ENCODE measurements at regions not wholly inside any gene's neighbourhood (a gene's known extent, or its start where the extent isn't known, plus 50 kb on each side); places are given as distances from the start of the nearest gene placed in this dataset.

GRCh38 chr12:87847147-87847546 is 182.1 kb downstream of the C12orf50 start:
- Mint-ChIP-seq H3K27ac (ENCODE audit: unreplicated experiment) (no peak overlapping the region), H3K27me3 (ENCODE audit: unreplicated experiment) (no peaks in the 10 kb centered on the region), H3K4me1 (ENCODE audit: unreplicated experiment) (peaks cover 3% of the 10 kb centered on the region), H3K36me3 (ENCODE audit: low read depth, unreplicated experiment) (no peaks in the 10 kb centered on the region), H3K4me3 (ENCODE audit: unreplicated experiment) (no peak overlapping the region), H3K9me3 (ENCODE audit: unreplicated experiment) (no peaks in the 10 kb centered on the region)
- no peak for TF ChIP-seq CTCF (IDR thresholded peaks at IDR 0.05; ENCODE audit: unreplicated experiment)
- no peak for DNase-seq (ENCODE audit: low spot score)

GRCh38 chr12:87846045-87846444 is 183.2 kb downstream of the C12orf50 start:
- TF ChIP-seq CTCF (IDR thresholded peaks at IDR 0.05; ENCODE audit: unreplicated experiment) = no peak
- no peak for DNase-seq (ENCODE audit: low spot score)
- H3K4me3 Mint-ChIP-seq (ENCODE audit: unreplicated experiment) = no peak overlapping the region
- H3K36me3 Mint-ChIP-seq (ENCODE audit: low read depth, unreplicated experiment) = no peaks in the 10 kb centered on the region
- H3K27ac Mint-ChIP-seq (ENCODE audit: unreplicated experiment) = no peak overlapping the region
- no peaks in the 10 kb centered on the region for H3K9me3 Mint-ChIP-seq (ENCODE audit: unreplicated experiment)
- H3K4me1 Mint-ChIP-seq (ENCODE audit: unreplicated experiment) = peaks cover 3% of the 10 kb centered on the region
- no peaks in the 10 kb centered on the region for H3K27me3 Mint-ChIP-seq (ENCODE audit: unreplicated experiment)

GRCh38 chr12:87841935-87842334 is 187.3 kb downstream of the C12orf50 start:
- H3K27me3 Mint-ChIP-seq (ENCODE audit: unreplicated experiment) = no peaks in the 10 kb centered on the region
- no peaks in the 10 kb centered on the region for H3K4me1 Mint-ChIP-seq (ENCODE audit: unreplicated experiment)
- no peak overlapping the region for H3K27ac Mint-ChIP-seq (ENCODE audit: unreplicated experiment)

GRCh38 chr12:87836190-87836589 is 193.0 kb downstream of the C12orf50 start:
- Mint-ChIP-seq H3K4me1 (ENCODE audit: unreplicated experiment) (no peaks in the 10 kb centered on the region), H3K9me3 (ENCODE audit: unreplicated experiment) (no peaks in the 10 kb centered on the region), H3K36me3 (ENCODE audit: low read depth, unreplicated experiment) (no peaks in the 10 kb centered on the region), H3K27me3 (ENCODE audit: unreplicated experiment) (no peaks in the 10 kb centered on the region), H3K27ac (ENCODE audit: unreplicated experiment) (no peak overlapping the region), H3K4me3 (ENCODE audit: unreplicated experiment) (no peak overlapping the region)
- no peak for TF ChIP-seq CTCF (IDR thresholded peaks at IDR 0.05; ENCODE audit: unreplicated experiment)
- DNase-seq (ENCODE audit: low spot score) = no peak

More at GRCh38 chr12:87841935-87842334, 187.3 kb downstream of the C12orf50 start:
- H3K4me3 Mint-ChIP-seq (ENCODE audit: unreplicated experiment) = no peak overlapping the region
- no peaks in the 10 kb centered on the region for H3K36me3 Mint-ChIP-seq (ENCODE audit: low read depth, unreplicated experiment)
- no peak for DNase-seq (ENCODE audit: low spot score)
- no peak for TF ChIP-seq CTCF (IDR thresholded peaks at IDR 0.05; ENCODE audit: unreplicated experiment)
- no peaks in the 10 kb centered on the region for H3K9me3 Mint-ChIP-seq (ENCODE audit: unreplicated experiment)

- H3K4me1 Mint-ChIP-seq (ENCODE audit: unreplicated experiment) = no peaks in the 10 kb centered on the region
- H3K36me3 Mint-ChIP-seq (ENCODE audit: low read depth, unreplicated experiment) = no peaks in the 10 kb centered on the region
- DNase-seq (ENCODE audit: low spot score) = no peak
- H3K27ac Mint-ChIP-seq (ENCODE audit: unreplicated experiment) = no peak overlapping the region
- no peak overlapping the region for H3K4me3 Mint-ChIP-seq (ENCODE audit: unreplicated experiment)
- H3K9me3 Mint-ChIP-seq (ENCODE audit: unreplicated experiment) = no peaks in the 10 kb centered on the region
- no peak for TF ChIP-seq CTCF (IDR thresholded peaks at IDR 0.05; ENCODE audit: unreplicated experiment)
- H3K27me3 Mint-ChIP-seq (ENCODE audit: unreplicated experiment) = no peaks in the 10 kb centered on the region
These were observed 200.7 kb downstream of the C12orf50 start for GRCh38 chr12:87828382-87828973.
